GM18507 (cell line): ENCODE measurements at regions not wholly inside any gene's neighbourhood (a gene's known extent, or its start where the extent isn't known, plus 50 kb on each side); places are given as distances from the start of the nearest gene placed in this dataset.

Experiments used
- DNase-seq: peaks from one replicate; pipeline ENCODE4 v3.0.0; 2011; ENCODE audit warnings: low read depth; ENCODE audit not compliant: insufficient read length; ENCODE audit errors: extremely low spot score
- FAIRE-seq: peaks from 2 replicates; lab custom pipeline; 2011; peaks lifted over from hg19 to GRCh38; lab: Jason Lieb, UNC

DNA sequence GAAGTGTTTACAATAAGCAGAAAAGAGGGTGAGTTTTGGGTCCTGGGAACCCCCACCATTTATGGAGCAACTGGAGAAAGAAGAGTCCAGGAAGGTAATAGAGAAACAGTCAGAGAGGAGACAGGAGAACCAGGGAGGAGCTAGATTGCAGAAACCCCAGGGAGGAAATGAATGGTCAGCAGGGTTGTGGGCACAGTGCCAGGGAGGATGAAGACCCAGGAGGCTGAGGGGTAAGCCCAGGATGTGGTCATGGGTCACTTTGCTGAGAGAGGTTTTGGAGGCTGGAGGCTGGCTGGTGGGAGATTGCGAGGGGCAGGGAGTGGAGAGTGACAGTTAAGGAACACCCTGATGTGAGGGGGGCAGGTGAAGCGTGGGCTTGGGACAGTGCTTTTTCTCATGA, 169.9 kb upstream of the CSF3R start:
- FAIRE-seq (no peak), DNase-seq (no peak)

DNA sequence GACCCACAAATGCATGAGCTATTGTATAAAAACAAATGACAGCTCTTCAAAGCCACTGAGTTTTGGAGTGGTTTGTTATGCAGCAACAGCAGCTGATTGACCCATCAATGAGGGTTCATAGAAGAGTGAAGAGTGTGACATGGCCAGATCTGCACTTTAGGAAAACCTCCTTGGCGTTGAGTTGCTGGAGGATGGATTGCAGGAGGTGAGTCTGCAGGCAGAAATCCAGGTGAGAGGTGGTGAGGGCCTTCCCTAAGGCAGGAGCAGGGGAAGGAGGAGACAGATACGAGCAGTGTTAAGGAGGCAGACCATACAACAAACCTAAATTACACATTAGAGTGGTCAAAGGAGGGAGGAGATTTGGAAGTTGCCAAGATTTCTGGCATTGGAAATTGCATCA, 169.3 kb upstream of the CSF3R start:
- DNase-seq (no peak), FAIRE-seq (no peak)

DNA sequence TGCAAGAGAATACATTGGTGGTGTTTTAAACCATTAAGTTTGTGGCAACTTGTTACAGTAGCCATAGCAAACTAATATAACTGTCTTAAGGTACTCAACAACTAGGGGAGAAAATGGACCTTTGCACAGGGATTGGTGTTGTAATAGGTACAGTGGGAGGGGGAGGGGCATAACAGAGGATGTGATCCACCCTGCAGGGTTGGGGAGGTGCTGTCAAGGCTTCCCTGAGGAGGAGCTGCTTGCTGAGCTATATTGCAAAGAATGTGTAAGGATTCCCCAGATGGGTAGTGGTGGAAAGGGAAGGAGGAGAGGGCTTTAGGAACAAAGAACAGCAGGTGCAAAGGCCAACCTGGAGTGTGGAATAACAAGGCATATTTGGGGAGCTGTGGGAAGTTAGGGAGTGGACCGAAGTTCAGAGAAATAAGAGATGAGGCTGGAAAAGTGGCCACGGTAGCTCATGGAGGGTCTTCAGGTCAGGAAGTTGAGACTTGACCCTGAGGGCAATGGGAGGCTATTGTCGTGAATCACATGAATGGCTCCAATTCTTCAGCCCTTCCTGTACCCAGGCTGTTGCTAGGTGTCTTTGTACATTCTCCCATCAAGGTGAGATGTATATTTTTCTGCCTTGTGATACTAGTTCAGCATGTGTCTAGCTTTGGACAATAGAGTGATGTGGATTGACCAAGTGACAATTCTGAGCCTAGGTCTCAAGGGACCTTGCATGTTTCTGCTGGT, 168.6 kb upstream of the CSF3R start:
- FAIRE-seq: no peak
- DNase-seq: no peak

DNA sequence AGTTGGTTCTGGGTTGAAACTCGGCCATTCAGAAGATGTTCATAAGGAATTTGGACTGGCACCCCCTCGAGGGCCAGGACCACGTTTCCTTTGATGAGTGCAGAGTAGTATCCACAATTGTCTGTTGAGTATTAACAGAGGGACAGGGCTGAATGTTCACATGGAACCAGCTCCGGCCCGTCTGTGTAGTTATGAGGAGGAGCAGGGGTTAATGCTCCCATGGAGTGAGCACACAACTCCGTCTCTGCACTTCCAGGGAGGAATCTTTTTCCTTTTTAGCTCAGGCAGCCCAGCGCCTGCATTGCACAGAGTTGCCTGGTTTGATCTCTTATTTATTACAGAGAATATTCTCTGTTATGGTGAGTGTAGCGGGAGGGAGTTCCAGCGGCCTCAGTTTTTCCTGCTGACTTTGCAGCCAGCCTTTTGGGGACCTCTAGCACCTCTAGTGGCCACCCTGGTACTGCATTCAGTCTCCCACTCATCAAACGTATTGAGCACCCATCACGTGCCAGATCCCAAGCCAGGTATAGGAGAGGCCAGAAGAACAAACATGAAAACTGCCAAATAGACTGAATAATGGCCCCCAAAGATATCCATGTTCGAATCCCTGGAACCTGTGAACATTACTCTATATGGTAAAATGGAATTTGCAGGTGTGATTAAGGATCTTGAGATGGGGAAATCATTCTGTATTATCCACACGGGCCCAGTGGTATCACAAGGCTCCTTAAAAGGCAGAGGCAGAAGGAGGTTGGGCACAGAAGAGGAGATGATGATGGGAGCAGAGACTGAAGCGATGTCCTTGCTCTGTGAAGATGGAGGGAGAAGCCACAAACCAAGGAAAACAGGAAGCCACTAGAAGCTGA, 167.7 kb upstream of the CSF3R start:
- peak; percentile 72 for FAIRE-seq
- peak; percentile 15 for DNase-seq

DNA sequence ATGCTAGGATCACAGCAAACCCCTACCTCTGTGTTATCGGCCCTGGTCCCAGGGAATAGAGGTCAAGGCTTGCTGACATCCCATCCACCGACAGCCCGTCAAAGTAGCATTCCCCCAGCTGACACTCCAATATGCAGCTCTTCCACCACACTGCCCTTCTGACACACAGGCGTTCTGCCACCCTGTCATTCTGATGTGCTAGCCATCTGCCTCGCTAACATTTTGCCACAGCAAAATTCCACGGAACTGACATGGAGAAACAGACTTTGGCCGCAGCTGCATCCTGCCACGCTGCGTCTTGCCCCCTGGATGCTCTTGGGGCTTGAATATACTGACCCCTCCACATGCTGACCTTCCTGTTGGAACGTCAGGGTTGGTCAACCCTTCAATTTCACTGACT, 163.2 kb upstream of the CSF3R start:
- FAIRE-seq (no peak), DNase-seq (no peak)

DNA sequence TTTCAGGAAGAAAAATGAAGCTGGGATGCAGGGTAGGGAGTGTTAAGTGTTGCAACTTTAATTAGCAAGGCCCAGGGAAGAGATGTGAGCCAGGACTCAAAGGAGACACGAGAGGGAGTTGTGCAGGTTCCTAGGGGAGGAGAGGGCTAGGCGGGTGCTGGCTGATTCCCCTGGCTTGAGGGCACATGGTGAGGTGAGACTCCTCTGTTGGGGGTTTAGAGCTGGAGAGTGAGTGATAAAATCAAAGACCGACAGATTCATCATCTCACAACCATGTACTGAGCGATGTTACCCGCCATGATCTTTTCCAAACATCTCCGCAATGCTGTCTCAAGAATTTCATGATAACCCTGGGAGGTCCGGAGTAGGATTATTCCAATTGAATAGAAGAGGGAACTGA, 161.8 kb upstream of the CSF3R start:
- no peak for FAIRE-seq
- DNase-seq: no peak

DNA sequence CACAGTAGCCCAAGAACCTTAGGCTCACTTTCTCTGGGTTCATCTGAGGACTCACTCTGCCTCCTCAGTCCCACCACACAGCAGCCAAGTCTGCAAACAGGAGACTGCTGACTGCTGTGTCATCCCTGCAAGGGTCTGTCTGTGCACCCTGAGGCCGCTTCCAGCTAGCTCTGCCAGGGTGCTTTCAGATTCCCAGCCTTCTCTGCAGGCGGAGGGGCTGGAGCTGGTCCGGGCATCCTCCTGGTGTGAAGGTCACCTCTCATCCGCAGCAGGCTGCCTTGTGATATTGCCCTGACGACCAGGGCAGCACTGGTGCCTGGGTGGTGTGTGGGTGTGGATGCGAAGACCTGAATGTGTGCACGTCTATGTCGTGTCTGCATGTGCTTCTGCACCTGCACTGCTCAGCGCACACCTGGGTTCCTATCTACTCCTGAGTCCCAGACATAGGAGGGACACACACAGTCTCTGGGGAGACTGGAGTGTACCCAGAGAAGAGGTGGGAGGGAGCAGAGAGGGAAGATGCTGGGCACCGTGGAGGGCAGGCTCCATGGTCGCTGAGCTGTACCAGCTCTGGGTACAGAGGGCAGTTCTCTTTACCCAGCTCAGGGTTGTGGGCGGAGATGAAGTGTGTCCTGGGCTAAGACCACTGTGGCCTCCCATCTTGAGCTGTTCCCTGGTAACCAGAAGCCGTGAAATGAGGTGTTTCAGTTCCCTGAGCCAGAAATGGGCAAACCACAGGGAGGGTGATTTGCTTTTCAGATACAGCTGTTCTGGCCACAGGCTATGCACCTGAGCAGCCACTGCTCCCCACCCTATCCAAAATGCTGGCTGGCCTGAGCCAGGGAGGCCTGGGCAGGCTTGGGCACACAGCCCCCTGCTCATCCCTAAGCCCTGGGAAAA, 160.9 kb upstream of the CSF3R start:
- FAIRE-seq (no peak), DNase-seq (no peak)

DNA sequence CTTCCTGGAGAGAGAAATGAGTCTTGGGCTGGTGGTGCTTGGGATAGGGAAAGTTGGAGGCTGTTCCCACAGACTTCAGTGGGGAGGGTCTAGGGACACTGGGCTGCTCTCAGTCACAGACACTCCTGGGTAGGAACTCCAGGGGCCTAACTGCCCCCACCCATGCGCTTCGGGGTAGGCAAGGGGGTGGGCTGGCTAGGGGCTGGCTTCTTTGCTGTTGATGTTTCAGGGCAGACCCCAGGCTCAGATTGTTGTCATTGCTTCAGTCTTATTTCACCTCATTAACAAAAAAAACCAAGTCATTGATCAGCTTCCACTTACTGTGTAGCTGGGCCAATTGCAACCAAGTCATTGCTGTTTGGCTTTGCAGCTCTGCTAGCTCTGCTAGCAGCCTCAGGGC, 160.1 kb upstream of the CSF3R start:
- DNase-seq (no peak), FAIRE-seq (no peak)

DNA sequence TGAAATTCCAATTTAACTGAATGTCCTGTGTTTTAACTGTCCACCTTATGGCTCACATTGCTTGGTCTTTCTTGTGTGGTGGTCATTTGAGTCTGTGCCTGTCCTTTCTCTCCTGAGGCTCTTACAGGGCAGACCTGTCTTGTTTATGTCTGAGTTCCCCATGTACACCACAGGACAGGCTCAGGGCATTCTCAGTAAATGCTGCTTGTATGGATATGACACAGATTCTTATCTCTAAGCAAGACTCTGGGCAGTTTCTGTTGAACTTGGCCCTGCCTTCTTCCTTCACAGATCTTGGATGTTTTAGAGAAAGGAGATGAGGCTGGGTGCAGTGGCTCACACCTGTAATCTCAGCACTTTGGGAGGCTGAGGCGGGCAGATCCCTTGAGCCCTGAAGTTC, 159.1 kb upstream of the CSF3R start:
- FAIRE-seq (no peak), DNase-seq (no peak)

DNA sequence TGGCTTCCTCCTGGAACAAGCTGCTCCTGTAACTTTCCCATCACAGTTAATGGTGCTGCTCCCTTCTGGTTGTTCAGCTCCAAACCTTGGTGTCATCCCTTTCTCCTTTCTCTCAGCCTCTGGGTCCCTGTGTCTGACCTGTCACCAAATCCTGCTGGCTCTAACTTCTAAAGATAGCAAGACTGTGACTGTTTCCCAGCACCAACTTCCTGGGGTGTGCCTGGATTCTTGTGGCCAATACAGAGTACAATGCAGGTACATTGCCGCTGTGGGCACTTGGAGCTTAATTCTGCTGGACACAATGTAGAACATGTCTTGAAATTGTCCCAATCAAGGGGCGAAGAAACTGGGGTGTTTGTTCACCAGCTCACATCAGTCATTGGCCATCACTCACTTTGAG, 156.7 kb upstream of the CSF3R start:
- FAIRE-seq: no peak

DNA sequence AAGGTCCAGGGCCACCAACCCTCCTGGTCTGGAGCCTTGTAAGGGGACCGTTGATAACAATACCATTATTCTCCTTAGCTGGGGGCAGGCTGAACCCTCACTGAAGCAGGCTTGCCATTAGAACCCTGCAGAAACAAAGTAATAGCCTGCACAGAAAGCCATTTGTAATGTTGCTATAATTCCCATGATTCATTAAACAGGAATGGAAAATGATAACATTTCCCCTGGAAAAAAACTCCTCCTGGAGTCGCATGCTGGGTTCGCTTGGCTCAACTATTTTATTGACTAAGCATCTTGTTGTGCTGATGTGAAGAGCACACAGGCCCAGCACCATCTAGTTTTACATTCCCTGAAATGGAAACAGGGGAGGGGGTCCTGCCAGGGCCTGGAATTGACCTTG, 155.6 kb upstream of the CSF3R start:
- FAIRE-seq (no peak), DNase-seq (no peak)

More for the DNA sequence above, 156.7 kb upstream of the CSF3R start:
- DNase-seq: no peak

DNA sequence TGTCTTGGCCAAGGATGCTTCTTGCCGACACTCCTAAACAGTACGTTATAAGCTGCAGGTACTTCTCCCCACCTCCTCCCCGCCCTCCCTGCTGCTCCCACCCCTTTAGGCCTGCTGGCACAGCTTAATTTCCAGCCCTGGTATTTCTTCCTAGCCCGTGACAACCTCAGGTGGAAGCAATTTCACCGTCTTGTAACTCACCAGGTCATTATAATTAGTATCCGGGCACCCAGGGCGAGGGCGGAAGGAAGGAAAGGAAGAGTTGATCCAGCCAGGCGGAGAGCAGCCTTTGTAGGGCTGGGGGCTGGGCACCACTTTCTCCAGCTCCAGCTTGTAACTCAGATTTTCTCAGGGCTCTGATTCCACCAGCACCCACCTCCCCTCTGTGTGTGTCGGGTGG, 153.5 kb upstream of the CSF3R start:
- DNase-seq (no peak), FAIRE-seq (no peak)

DNA sequence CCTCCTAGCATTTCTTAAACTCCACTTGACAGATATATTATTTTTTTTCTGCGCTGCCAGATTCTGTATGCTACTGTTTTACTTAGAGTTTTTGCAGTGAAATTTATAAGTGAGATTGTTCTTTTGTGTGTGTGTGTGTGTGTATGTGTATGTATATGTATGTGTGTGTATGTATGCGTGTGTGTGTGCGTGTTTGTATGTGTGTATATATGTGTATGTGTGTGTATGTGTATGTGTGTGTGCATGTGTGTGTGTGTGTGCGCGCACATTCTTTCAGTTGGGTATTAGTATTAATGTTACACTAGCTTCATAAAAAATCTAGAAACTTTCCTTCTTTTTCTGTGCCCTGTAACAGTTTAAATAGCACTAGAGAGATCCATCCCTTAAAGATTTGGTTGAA, 152.6 kb upstream of the CSF3R start:
- FAIRE-seq (no peak), DNase-seq (no peak)

DNA sequence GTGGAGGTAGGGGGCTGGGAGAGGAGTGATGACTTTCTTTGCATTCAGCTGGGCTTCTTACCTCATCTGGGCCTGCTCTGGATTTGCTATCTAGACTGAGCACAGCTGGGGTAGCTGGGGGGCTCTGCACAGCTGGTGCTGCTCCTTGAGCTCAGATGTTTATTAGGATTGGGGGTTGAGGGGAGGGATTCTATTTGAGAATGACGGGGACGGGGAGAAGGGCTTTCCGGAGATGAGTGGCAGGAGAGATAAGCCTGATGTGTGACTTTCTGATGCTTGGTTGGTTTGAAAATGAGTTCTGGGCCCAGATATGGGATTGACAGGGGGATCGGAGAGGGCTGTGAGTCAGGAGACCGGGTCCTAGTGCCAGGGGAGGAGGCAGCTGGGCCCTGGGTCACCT, 146.1 kb upstream of the CSF3R start:
- FAIRE-seq: no peak

DNA sequence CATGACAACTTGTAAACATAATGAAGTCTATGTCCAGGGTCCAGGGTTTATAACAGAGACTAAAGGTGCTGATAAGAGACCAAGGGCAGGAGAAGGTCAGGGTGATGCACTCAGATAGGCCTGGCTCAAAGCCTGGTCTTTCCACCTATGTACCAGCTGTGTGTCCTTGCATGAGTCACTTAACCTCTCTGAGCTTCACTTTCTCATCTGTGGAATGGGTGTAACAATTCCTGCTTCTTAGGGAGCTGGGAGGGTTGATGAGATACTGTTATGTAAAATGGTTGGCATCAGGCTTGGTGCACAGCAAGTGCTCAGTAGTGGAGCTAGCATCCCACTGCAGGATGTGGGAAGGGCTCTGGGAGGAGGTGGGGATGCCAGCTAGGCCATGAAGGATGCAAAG, 143.7 kb upstream of the CSF3R start:
- DNase-seq (no peak), FAIRE-seq (no peak)

More for the DNA sequence above, 146.1 kb upstream of the CSF3R start:
- DNase-seq: no peak

DNA sequence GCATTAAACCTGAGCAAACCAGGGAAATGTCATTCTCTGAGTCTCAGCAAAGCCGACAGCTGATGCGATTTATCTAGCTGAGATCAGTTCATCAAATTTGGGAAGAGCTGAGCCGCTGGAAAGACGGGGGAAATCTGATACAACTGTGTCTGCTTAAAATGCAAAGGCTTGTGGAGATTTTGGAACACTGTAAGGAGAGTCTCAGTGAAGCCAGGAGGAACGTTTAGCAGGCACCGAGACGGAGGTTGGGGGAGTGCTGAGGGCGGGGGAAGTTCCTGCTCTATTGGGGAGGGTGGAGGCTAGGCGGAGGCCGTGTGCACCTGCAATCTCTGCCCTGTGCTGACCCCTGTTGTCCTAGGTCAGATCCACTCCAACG, 143.2 kb upstream of the CSF3R start:
- no peak for FAIRE-seq
- DNase-seq: no peak

DNA sequence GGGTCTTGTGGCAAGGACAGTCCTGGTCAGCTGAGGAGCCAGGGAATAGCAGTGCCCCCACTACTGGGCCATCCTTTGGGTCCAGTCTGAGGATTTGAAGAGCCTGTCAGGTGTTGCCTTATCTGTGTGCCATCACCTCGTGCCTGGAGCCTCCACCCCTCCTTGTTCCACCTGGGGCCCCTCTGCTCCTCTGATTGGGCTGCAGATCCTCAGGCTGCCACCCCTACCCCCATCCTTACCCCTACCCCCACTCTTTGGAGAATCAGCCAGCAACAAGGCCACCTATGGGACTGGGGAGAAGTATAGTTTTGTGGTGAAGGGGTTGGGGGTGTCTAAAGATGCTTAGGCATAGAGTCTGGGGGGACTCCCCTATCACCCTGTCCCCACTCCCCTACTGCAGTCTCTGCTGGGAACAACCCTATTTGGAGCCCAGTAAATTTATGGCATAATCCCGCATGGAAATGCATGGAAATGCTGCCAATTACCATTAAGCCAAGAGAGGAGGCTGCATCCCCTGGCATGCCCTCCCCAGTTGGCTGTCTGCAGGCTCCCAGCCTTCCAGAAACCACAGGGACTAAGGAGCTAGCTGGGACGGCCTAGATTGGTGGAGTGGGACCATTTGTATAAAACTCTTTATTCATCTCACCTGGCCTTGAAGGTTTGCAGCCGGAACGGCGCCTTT, 142.7 kb upstream of the CSF3R start:
- DNase-seq (no peak), FAIRE-seq (no peak)

DNA sequence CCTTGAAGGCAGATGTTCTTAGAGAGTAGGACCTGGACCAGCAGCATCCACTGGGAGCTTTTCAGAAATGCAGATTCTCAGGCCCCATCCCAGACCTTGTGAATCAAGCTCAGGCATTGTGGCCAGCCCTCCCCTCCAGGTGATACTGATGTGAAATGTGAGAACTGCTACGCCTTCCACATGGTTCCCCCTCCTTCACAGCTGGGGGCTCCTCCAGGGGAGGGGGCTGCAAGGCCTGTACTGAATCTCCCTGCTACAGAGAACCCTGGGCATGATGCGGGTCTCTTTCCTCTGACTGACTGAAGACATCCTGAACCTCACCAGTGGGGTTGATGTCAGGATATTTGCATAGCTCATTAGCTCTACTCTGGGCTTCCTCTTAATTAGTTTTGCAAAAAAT, 141.8 kb upstream of the CSF3R start:
- no peak for DNase-seq
- FAIRE-seq: no peak

DNA sequence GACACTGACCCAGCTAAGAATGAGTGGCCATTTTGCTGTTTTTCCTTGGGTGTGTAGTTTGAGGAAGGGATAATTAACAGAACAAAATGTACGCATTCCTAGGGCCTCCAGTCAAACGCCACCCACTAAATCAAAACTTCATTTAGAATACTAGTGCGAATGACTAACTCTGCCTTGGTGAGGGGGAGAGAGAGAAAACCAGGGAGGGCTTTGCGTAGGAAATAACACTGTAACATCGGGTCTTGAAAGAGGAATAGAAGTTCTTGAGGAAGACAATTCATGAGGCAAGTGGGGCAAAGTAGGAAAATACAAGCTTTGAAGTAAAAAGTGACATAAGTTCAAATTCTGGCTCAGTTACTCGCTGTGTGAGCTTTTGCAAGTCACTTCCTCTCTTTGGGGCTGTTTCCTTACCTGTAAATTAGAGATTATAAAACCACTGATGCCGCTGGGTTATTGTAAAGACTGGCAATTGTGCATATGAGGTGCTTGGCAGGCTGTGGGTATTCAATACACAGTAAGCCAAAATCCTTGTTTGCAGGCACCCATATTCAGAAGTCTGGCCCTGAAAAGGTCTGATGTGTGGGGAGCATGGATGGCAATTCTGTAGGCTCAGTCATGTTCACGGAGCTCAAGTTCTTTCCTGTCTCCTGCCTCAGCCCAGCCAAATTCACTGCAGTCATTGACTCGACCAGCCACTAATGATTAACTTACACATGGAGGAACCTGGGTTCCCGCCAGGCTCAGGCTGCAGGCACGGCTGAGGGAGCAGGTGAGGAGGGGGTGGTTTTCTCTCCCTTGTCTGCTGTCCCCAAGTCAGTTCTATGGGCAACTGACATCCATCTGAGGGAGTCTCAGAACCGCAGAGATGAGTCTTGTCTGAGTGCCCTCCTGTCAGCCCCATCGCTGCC, 140.3 kb upstream of the CSF3R start:
- no peak for DNase-seq
- FAIRE-seq: no peak
